DMS53 treated with DMSO at 0.1 percent for 48 hours (cell line): ENCODE measurements at regions not wholly inside any gene's neighbourhood (a gene's known extent, or its start where the extent isn't known, plus 50 kb on each side); places are given as distances from the start of the nearest gene placed in this dataset.

Experiments used
- DNase-seq: peaks from one replicate; lab custom pipeline; 2025; ENCODE audit not compliant: unreplicated experiment; lab: John Stamatoyannopoulos, UW

- no peak for DNase-seq
Observed at GRCh38 chr9:109830545-109830944, 50.5 kb downstream of the PALM2AKAP2 start.

GRCh38 chr9:109831998-109832658, 52.1 kb downstream of the PALM2AKAP2 start:
- no peak for DNase-seq

GRCh38 chr9:109834855-109835254, 54.9 kb downstream of the PALM2AKAP2 start:
- no peak for DNase-seq

GRCh38 chr9:109843641-109844040, 63.6 kb downstream of the PALM2AKAP2 start:
- no peak for DNase-seq

GRCh38 chr9:109845226-109845625, 65.2 kb downstream of the PALM2AKAP2 start:
- no peak for DNase-seq

- no peak for DNase-seq
Observed at GRCh38 chr9:109846776-109847175, 66.8 kb downstream of the PALM2AKAP2 start.

- no peak for DNase-seq
Observed at GRCh38 chr9:109852556-109852955, 72.6 kb downstream of the PALM2AKAP2 start.

GRCh38 chr9:109855540-109855939, 75.5 kb downstream of the PALM2AKAP2 start:
- no peak for DNase-seq

- DNase-seq: no peak
Observed at GRCh38 chr9:109856785-109857184, 76.8 kb downstream of the PALM2AKAP2 start.

GRCh38 chr9:109857336-109857735, 77.3 kb downstream of the PALM2AKAP2 start:
- no peak for DNase-seq

- DNase-seq: no peak
Observed at GRCh38 chr9:109859447-109859846, 79.4 kb downstream of the PALM2AKAP2 start.

GRCh38 chr9:109860521-109860920, 80.5 kb downstream of the PALM2AKAP2 start:
- no peak for DNase-seq

GRCh38 chr9:109861499-109861898, 81.5 kb downstream of the PALM2AKAP2 start:
- DNase-seq: no peak

- no peak for DNase-seq
Observed at GRCh38 chr9:109861918-109862317, 81.9 kb downstream of the PALM2AKAP2 start.

- no peak for DNase-seq
Observed at GRCh38 chr9:109862452-109862851, 82.5 kb downstream of the PALM2AKAP2 start.

- DNase-seq: no peak
Observed at GRCh38 chr9:109863961-109864360, 84.0 kb downstream of the PALM2AKAP2 start.

- no peak for DNase-seq
Observed at GRCh38 chr9:109865521-109865920, 85.5 kb downstream of the PALM2AKAP2 start.

GRCh38 chr9:109868207-109868606, 88.2 kb downstream of the PALM2AKAP2 start:
- no peak for DNase-seq

- DNase-seq: no peak
Observed at GRCh38 chr9:109868722-109869121, 88.7 kb downstream of the PALM2AKAP2 start.

GRCh38 chr9:109870365-109870764, 90.4 kb downstream of the PALM2AKAP2 start:
- no peak for DNase-seq

- DNase-seq: no peak
Observed at GRCh38 chr9:109872901-109873300, 92.9 kb downstream of the PALM2AKAP2 start.

- no peak for DNase-seq
Observed at GRCh38 chr9:109875495-109876129, 95.6 kb downstream of the PALM2AKAP2 start.
